HepG2 (cell line): ENCODE measurements at regions not wholly inside any gene's neighbourhood (a gene's known extent, or its start where the extent isn't known, plus 50 kb on each side); places are given as distances from the start of the nearest gene placed in this dataset.

Experiments used
- FOXA3 ChIP-seq: IDR thresholded peaks from 2 replicates; pipeline ENCODE4 v1.6.1; 2016; ENCODE audit warnings: missing genetic modification reagents, missing compliant biosample characterization
- MED8 ChIP-seq: sonication (generic); formaldehyde crosslinking; IDR thresholded peaks from 2 replicates; pipeline ENCODE4 v1.8.1; 2023; ENCODE audit warnings: mild to moderate bottlenecking, missing genetic modification reagents; ENCODE audit not compliant: insufficient replicate concordance

DNA sequence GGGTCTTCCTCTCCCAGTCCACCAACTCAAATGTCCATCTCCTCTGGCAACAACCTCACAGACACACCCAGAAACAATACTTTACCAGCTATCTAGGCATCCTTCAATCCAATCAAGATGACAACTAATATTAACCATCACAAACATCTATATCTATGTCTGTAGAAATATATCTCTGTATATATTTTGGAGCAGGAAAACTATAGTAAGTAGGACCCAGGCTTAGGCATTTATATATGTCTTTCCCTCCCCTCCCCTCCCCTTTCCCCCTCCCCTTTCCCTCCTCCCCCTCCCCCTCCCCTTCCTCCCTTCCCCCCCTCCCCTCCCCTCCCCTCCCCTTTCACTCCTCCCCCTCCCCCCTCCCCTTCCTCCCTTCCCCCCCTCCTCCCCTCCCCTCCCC is 210.5 kb downstream of the RNF144A start:
- TF ChIP-seq MED8 (CRISPR knock-in tag) (no peak), FOXA3 (no peak)
